Gastroesophageal sphincter (tissue), 4 donors: ENCODE measurements at regions not wholly inside any gene's neighbourhood (a gene's known extent, or its start where the extent isn't known, plus 50 kb on each side); places are given as distances from the start of the nearest gene placed in this dataset.
"Not testable (repeated sequence)": the region's sequence is repeated elsewhere in the genome, so short reads cannot be mapped to it uniquely, and the experiment has no call there.

Experiments used
- ATAC-seq: fragments of 150-250 bp; one replicate; pipeline ENCODE4 v1.9.1; 2016; ENCODE audit warnings: mild to moderate bottlenecking, moderate library complexity
- H3K27ac ChIP-seq, 4 donors: fragments of 200-600 bp; sonication (generic) in 3 of 4; 1 replicate in 3 of 4; 2 replicates in 1 of 4; pipeline ENCODE4 v1.5.1; 2016 to 2019
- H3K27me3 ChIP-seq: fragments of 200-600 bp; sonication (generic); one replicate; pipeline ENCODE4 v1.5.1; 2019
- H3K36me3 ChIP-seq, 2 donors: fragments of 200-600 bp; sonication (generic); one replicate each; pipeline ENCODE4 v1.5.1; 2019; ENCODE audit warnings: control low read depth in 1 of 2
- H3K4me1 ChIP-seq, 3 donors: fragments of 200-600 bp; sonication (generic); 1 replicate in 2 of 3; 2 replicates in 1 of 3; pipeline ENCODE4 v1.5.1; 2016 to 2019; ENCODE audit warnings: control low read depth in 2 of 3
- H3K4me3 ChIP-seq, 2 donors: fragments of 200-600 bp; sonication (generic); one replicate each; pipeline ENCODE4 v1.5.1; 2019; ENCODE audit warnings: mild to moderate bottlenecking in 1 of 2, moderate library complexity in 1 of 2
- H3K9me3 ChIP-seq, 3 donors: fragments of 200-600 bp; sonication (generic); one replicate each; pipeline ENCODE4 v1.5.1; 2017 to 2019; ENCODE audit warnings: control low read depth in 2 of 3
- CTCF ChIP-seq, 4 experiments: fragments of 200-600 bp in 2 of 4; fragments of 450-650 bp in 2 of 4; sonication (generic) in 1 of 4; IDR thresholded peaks; one replicate each; pipeline ENCODE4 v1.5.1; 2017 to 2019; ENCODE audit warnings: antibody characterized with exemption in 4 of 4, mild to moderate bottlenecking in 2 of 4, moderate library complexity in 2 of 4
- EP300 ChIP-seq: sonication (generic); formaldehyde crosslinking; IDR thresholded peaks from one replicate; pipeline ENCODE4 v1.6.1; 2017; ENCODE audit warnings: antibody characterized with exemption, mild to moderate bottlenecking
- POLR2A ChIP-seq, 2 donors: fragments of 450-650 bp; IDR thresholded peaks; one replicate each; pipeline ENCODE4 v1.6.1; 2017; ENCODE audit warnings: antibody characterized with exemption in 2 of 2, mild to moderate bottlenecking in 2 of 2, moderate library complexity in 1 of 2
- POLR2AphosphoS5 ChIP-seq: sonication (generic); formaldehyde crosslinking; IDR thresholded peaks from one replicate; pipeline ENCODE4 v1.6.1; 2017; ENCODE audit warnings: antibody characterized with exemption
- WGBS, 2 donors: methylation state at CpG; one replicate each; pipeline ENCODE4 v1.1.5; 2018; ENCODE audit warnings: low coverage in 1 of 2; 5-methylcytosine and 5-hydroxymethylcytosine counted together

GRCh38 chr6:167689751-167690150 is 137.0 kb upstream of the AFDN start:
- Histone ChIP-seq H3K9me3 (no peaks in the 10 kb centered on the region), H3K27me3 (no peaks in the 10 kb centered on the region), H3K27ac (no peak overlapping the region), H3K4me3 (no peak overlapping the region), H3K4me1 (no peaks in the 10 kb centered on the region), H3K36me3 (no peaks in the 10 kb centered on the region)
- no peak for TF ChIP-seq POLR2A (IDR thresholded peaks at IDR 0.05)
- TF ChIP-seq POLR2AphosphoS5, result no peak
- TF ChIP-seq EP300, result no peak
- TF ChIP-seq CTCF (IDR thresholded peaks at IDR 0.05), result no peak
- WGBS, 2 donors, result 85% methylated on average over 2 of the region's 6 CpGs; no CpG with 5 or more reads in 1 of the 2 donors
- no peak for ATAC-seq

GRCh38 chr6:167690167-167690922 is 136.4 kb upstream of the AFDN start:
- H3K9me3 ChIP-seq, H3K36me3 ChIP-seq, H3K27me3 ChIP-seq, H3K4me3 ChIP-seq, H3K27ac ChIP-seq, H3K4me1 ChIP-seq, ATAC-seq: not testable (repeated sequence)
- WGBS, 2 donors, result 78 to 81% methylated on average over 5 to 7 of the region's 14 CpGs

GRCh38 chr6:167690931-167691330 is 135.8 kb upstream of the AFDN start:
- H3K4me1 ChIP-seq, result no peaks in the 10 kb centered on the region
- H3K36me3 ChIP-seq, result no peaks in the 10 kb centered on the region
- H3K4me3 ChIP-seq, result no peak overlapping the region
- WGBS, 2 donors, result 64 to 83% methylated on average over 2 to 3 of the region's 6 CpGs
- no peak overlapping the region for H3K27ac ChIP-seq
- no peaks in the 10 kb centered on the region for H3K9me3 ChIP-seq
- no peak for ATAC-seq
- no peak for TF ChIP-seq CTCF (IDR thresholded peaks at IDR 0.05)
- no peak for TF ChIP-seq POLR2A (IDR thresholded peaks at IDR 0.05)
- no peak for TF ChIP-seq POLR2AphosphoS5
- no peak for TF ChIP-seq EP300
- no peaks in the 10 kb centered on the region for H3K27me3 ChIP-seq

GRCh38 chr6:167691533-167692312 is 135.0 kb upstream of the AFDN start:
- no peaks in the 10 kb centered on the region for H3K4me1 ChIP-seq
- H3K27me3 ChIP-seq, result no peaks in the 10 kb centered on the region
- H3K27ac ChIP-seq, result no peak overlapping the region
- ATAC-seq, result no peak
- no peaks in the 10 kb centered on the region for H3K9me3 ChIP-seq
- 81 to 86% methylated on average over 2 to 8 of the region's 13 CpGs for WGBS, 2 donors
- no peak for TF ChIP-seq POLR2AphosphoS5
- no peak for TF ChIP-seq EP300
- TF ChIP-seq CTCF (IDR thresholded peaks at IDR 0.05), result no peak
- H3K36me3 ChIP-seq, result no peaks in the 10 kb centered on the region
- H3K4me3 ChIP-seq, result no peak overlapping the region

GRCh38 chr6:167693478-167693877 is 133.2 kb upstream of the AFDN start:
- not testable (repeated sequence) for H3K9me3 ChIP-seq, H3K4me3 ChIP-seq, H3K27me3 ChIP-seq, H3K36me3 ChIP-seq, ATAC-seq, H3K4me1 ChIP-seq, H3K27ac ChIP-seq
- 93 to 96% methylated on average over 4 of the region's 8 CpGs for WGBS, 2 donors

- 93 to 95% methylated on average over 12 to 13 of the region's 13 CpGs for WGBS, 2 donors
- H3K36me3 ChIP-seq, result no peaks in the 10 kb centered on the region
- H3K4me1 ChIP-seq, result peaks cover 0 to 11% (median 0%) of the 10 kb centered on the region in 3 donors
- H3K4me3 ChIP-seq, result no peak overlapping the region
- ATAC-seq, result no peak
- TF ChIP-seq POLR2AphosphoS5 (no peak), EP300 (no peak), CTCF (IDR thresholded peaks at IDR 0.05) (no peak), POLR2A (IDR thresholded peaks at IDR 0.05) (no peak)
- H3K9me3 ChIP-seq, result no peaks in the 10 kb centered on the region
- H3K27ac ChIP-seq, result no peak overlapping the region
- H3K27me3 ChIP-seq, result no peaks in the 10 kb centered on the region
Observed at GRCh38 chr6:167695831-167696230, 130.9 kb upstream of the AFDN start.
